BE2C (cell line): ENCODE measurements at regions not wholly inside any gene's neighbourhood (a gene's known extent, or its start where the extent isn't known, plus 50 kb on each side); places are given as distances from the start of the nearest gene placed in this dataset.

Source experiments
- DNase-seq: peaks from one replicate; pipeline ENCODE4 v3.0.0-alpha.2; 2020
- H3K27me3 ChIP-seq: fragments of 250-450 bp; sonication (Bioruptor Pico); 2 replicates; pipeline ENCODE4 v1.5.1; 2020; ENCODE audit warnings: mild to moderate bottlenecking
- H3K36me3 ChIP-seq: fragments of 250-450 bp; sonication (Bioruptor Pico); 2 replicates; pipeline ENCODE4 v1.5.1; 2020; ENCODE audit warnings: mild to moderate bottlenecking
- H3K4me1 ChIP-seq: fragments of 250-450 bp; sonication (Bioruptor Pico); 2 replicates; pipeline ENCODE4 v1.5.1; 2020
- H3K4me3 ChIP-seq: 2 replicates; pipeline ENCODE4 v1.5.1; 2011; ENCODE audit warnings: low read depth, low read length
- H3K9me3 ChIP-seq: fragments of 250-450 bp; sonication (Bioruptor Pico); 2 replicates; pipeline ENCODE4 v1.5.1; 2020
- TF ChIP-seq, protein P1 (sequence below): IDR thresholded peaks from 2 replicates; pipeline ENCODE4 v1.5.1; 2012; ENCODE audit warnings: mild to moderate bottlenecking, low read depth, low read length

DNA sequence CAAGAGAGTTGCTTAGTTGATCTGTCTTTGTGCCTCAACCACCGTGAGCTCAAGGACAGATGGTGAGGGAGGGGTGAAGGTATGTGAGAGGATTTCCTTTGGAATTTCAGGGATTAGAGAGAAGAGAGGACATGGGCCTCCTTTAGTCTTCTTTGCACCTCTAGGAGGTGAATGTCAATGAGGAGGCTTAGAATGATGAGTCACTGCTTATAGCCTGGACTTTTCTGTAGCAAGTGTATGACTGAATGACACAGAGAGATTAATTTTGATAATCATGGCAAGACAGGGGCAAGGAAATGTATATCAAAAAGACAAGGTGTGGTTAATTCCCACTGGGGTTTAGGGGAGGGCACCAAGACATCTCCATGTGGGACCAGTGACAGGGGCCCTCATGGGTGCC lies 947.3 kb upstream of the TENM4 start:
- Histone ChIP-seq H3K36me3 (no peaks in the 10 kb centered on the region), H3K9me3 (no peaks in the 10 kb centered on the region), H3K4me1 (no peaks in the 10 kb centered on the region), H3K4me3 (no peak overlapping the region), H3K27me3 (no peaks in the 10 kb centered on the region)
- TF ChIP-seq, protein P1, sequence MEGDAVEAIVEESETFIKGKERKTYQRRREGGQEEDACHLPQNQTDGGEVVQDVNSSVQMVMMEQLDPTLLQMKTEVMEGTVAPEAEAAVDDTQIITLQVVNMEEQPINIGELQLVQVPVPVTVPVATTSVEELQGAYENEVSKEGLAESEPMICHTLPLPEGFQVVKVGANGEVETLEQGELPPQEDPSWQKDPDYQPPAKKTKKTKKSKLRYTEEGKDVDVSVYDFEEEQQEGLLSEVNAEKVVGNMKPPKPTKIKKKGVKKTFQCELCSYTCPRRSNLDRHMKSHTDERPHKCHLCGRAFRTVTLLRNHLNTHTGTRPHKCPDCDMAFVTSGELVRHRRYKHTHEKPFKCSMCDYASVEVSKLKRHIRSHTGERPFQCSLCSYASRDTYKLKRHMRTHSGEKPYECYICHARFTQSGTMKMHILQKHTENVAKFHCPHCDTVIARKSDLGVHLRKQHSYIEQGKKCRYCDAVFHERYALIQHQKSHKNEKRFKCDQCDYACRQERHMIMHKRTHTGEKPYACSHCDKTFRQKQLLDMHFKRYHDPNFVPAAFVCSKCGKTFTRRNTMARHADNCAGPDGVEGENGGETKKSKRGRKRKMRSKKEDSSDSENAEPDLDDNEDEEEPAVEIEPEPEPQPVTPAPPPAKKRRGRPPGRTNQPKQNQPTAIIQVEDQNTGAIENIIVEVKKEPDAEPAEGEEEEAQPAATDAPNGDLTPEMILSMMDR: no peak
- no peak for DNase-seq

DNA sequence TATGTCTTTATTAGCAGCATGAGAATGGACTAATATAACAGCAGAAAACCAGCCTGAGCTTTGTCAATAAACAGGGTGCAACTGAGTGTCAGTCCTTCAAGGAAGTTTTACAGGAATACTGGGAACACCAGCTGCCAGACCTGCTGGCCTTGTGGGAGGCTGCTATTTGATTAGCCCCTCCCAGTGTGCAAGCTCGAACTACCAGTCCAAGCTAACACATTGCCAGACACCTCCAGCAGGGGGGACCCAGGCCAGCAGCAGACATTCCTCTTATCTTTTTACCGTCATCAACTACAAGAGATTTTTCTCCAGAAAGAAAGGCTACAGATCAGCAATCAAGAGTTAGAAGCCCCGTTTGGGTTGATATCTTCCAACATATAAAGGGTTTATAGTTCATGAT lies 942.8 kb upstream of the TENM4 start:
- H3K36me3 ChIP-seq: no peaks in the 10 kb centered on the region
- H3K4me3 ChIP-seq: no peak overlapping the region
- no peaks in the 10 kb centered on the region; the same call in 1 of the 2 replicates for H3K9me3 ChIP-seq
- no peaks in the 10 kb centered on the region for H3K4me1 ChIP-seq
- TF ChIP-seq, protein P1: no peak
- DNase-seq: peak; percentile 4
- H3K27me3 ChIP-seq: no peaks in the 10 kb centered on the region

DNA sequence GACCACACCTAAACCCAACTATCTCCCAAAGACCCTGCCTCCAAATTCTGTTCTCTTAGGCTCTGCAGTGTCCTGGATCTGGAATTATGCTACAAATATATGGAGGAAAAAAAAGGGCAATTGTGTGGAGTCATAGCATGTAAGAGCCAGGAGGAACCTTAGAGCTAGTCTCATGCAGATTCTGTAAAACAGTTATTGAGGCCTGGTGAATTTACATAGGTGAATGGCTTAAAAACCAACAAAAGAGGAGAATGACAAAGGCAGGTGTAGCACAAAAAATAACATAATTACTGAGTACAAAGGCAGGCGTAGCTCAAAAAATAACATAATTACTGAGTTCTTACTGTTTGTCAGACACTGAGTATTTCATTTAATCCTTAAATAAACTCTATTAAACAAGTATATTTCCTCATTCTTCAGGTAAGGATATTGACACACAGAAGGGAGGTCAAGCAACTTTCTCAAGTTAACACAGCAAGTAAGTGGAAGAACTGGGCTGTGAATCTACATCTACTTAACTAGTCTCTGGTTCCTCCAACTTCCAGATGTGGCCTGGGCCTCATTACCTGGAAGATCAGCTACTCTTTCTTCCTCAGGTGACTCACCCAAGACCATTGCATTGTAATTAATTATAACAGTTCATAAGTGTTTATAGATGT lies 938.9 kb upstream of the TENM4 start:
- H3K4me3 ChIP-seq: no peak overlapping the region
- DNase-seq: no peak
- no peaks in the 10 kb centered on the region for H3K36me3 ChIP-seq
- H3K9me3 ChIP-seq: no peaks in the 10 kb centered on the region; the same call in 1 of the 2 replicates
- H3K4me1 ChIP-seq: no peaks in the 10 kb centered on the region
- TF ChIP-seq, protein P1: no peak
- H3K27me3 ChIP-seq: no peaks in the 10 kb centered on the region

- H3K9me3 ChIP-seq: no peaks in the 10 kb centered on the region
- H3K36me3 ChIP-seq: no peaks in the 10 kb centered on the region
- no peak overlapping the region for H3K4me3 ChIP-seq
- TF ChIP-seq, protein P1: no peak
- DNase-seq: no peak
- H3K4me1 ChIP-seq: no peaks in the 10 kb centered on the region
- no peaks in the 10 kb centered on the region for H3K27me3 ChIP-seq
Observed at GRCh38 chr11:80371931-80372330, 931.1 kb upstream of the TENM4 start.

GRCh38 chr11:80365980-80366379 lies 925.1 kb upstream of the TENM4 start:
- H3K36me3 ChIP-seq: no peaks in the 10 kb centered on the region
- H3K27me3 ChIP-seq: no peaks in the 10 kb centered on the region
- TF ChIP-seq, protein P1: no peak

GRCh38 chr11:80365076-80365725 lies 924.4 kb upstream of the TENM4 start:
- no peak for DNase-seq
- Histone ChIP-seq H3K4me1 (no peaks in the 10 kb centered on the region), H3K9me3 (no peaks in the 10 kb centered on the region), H3K27me3 (no peaks in the 10 kb centered on the region), H3K4me3 (no peak overlapping the region), H3K36me3 (no peaks in the 10 kb centered on the region)
- TF ChIP-seq, protein P1: no peak

More at GRCh38 chr11:80365980-80366379, 925.1 kb upstream of the TENM4 start:
- H3K4me3 ChIP-seq: no peak overlapping the region
- H3K9me3 ChIP-seq: no peaks in the 10 kb centered on the region
- no peaks in the 10 kb centered on the region for H3K4me1 ChIP-seq
- DNase-seq: no peak
